ENCODE measurements at regions not wholly inside any gene's neighbourhood (a gene's known extent, or its start where the extent isn't known, plus 50 kb on each side); places are given as distances from the start of the nearest gene placed in this dataset.

- Histone ChIP-seq H3K27me3 (ENCODE audit: low read length) (no peaks in the 10 kb centered on the region), H3K9me3 (ENCODE audit: insufficient read depth, low read length) (no peaks in the 10 kb centered on the region), H3F3A (ENCODE audit: insufficient read depth) (no peaks in the 10 kb centered on the region), H3K27ac (ENCODE audit: low read depth, low read length) (no peak overlapping the region), H2AFZ (ENCODE audit: low read depth, low read length, severe bottlenecking) (no peak overlapping the region), H3K9ac (ENCODE audit: low read length) (no peak overlapping the region), H3K4me2 (ENCODE audit: low read depth, low read length, poor library complexity, severe bottlenecking) (no peak overlapping the region), H3K4me3 (ENCODE audit: insufficient read depth, low read length, poor library complexity, severe bottlenecking) (no peak overlapping the region), H3K36me3 (ENCODE audit: low read length) (no peaks in the 10 kb centered on the region), H3K9me2 (replicated peaks; ENCODE audit: insufficient read depth, low read length) (no peaks in the 10 kb centered on the region), H4K20me1 (ENCODE audit: low read depth, low read length) (no peaks in the 10 kb centered on the region), H3K79me2 (ENCODE audit: insufficient read depth, low read length) (no peaks in the 10 kb centered on the region)
- TF ChIP-seq, protein P1, sequence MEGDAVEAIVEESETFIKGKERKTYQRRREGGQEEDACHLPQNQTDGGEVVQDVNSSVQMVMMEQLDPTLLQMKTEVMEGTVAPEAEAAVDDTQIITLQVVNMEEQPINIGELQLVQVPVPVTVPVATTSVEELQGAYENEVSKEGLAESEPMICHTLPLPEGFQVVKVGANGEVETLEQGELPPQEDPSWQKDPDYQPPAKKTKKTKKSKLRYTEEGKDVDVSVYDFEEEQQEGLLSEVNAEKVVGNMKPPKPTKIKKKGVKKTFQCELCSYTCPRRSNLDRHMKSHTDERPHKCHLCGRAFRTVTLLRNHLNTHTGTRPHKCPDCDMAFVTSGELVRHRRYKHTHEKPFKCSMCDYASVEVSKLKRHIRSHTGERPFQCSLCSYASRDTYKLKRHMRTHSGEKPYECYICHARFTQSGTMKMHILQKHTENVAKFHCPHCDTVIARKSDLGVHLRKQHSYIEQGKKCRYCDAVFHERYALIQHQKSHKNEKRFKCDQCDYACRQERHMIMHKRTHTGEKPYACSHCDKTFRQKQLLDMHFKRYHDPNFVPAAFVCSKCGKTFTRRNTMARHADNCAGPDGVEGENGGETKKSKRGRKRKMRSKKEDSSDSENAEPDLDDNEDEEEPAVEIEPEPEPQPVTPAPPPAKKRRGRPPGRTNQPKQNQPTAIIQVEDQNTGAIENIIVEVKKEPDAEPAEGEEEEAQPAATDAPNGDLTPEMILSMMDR (IDR thresholded peaks at IDR 0.05; ENCODE audit: insufficient read depth, low read length, poor library complexity, severe bottlenecking), result no peak
- no peak for TF ChIP-seq EZH2phosphoT487 (conservative IDR thresholded peaks at IDR 0.05; ENCODE audit: low read length)
Observed at GRCh38 chr9:86471171-86471815, 117.1 kb upstream of the TUT7 start.

DNA sequence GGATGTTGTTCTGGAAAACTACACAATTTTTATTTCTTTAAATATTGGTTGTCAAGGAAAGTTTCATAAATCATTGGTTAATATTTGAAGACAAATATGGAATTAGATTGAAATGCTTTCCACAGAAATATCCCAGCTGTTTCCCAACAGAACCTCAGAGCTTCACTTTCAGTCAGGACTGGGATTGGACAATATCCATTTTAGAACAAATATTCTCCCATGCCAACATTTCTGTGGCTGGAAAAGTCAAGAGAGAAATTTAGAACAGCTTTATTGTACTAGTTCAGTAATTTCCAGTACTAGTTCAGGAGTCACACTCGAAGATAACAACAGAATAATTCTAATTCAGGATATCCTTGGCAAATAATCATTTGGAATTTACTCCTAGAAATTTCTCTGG lies 116.1 kb upstream of the TUT7 start:
- TF ChIP-seq, protein P1 (IDR thresholded peaks at IDR 0.05; ENCODE audit: insufficient read depth, low read length, poor library complexity, severe bottlenecking), result no peak
- TF ChIP-seq EZH2phosphoT487 (conservative IDR thresholded peaks at IDR 0.05; ENCODE audit: low read length), result no peak
- H3K36me3 ChIP-seq (ENCODE audit: low read length), result no peaks in the 10 kb centered on the region

GRCh38 chr9:86469476-86470250 lies 115.5 kb upstream of the TUT7 start:
- TF ChIP-seq, protein P1 (IDR thresholded peaks at IDR 0.05; ENCODE audit: insufficient read depth, low read length, poor library complexity, severe bottlenecking), result no peak
- TF ChIP-seq EZH2phosphoT487 (conservative IDR thresholded peaks at IDR 0.05; ENCODE audit: low read length), result no peak
- Histone ChIP-seq H3K36me3 (ENCODE audit: low read length) (no peaks in the 10 kb centered on the region), H3K79me2 (ENCODE audit: insufficient read depth, low read length) (no peaks in the 10 kb centered on the region), H3K27me3 (ENCODE audit: low read length) (no peaks in the 10 kb centered on the region), H3K9me2 (replicated peaks; ENCODE audit: insufficient read depth, low read length) (no peaks in the 10 kb centered on the region), H3K4me3 (ENCODE audit: insufficient read depth, low read length, poor library complexity, severe bottlenecking) (no peak overlapping the region), H3K27ac (ENCODE audit: low read depth, low read length) (no peak overlapping the region), H3F3A (ENCODE audit: insufficient read depth) (no peaks in the 10 kb centered on the region), H3K9ac (ENCODE audit: low read length) (no peak overlapping the region), H2AFZ (ENCODE audit: low read depth, low read length, severe bottlenecking) (no peak overlapping the region), H3K4me2 (ENCODE audit: low read depth, low read length, poor library complexity, severe bottlenecking) (no peak overlapping the region), H4K20me1 (ENCODE audit: low read depth, low read length) (no peaks in the 10 kb centered on the region), H3K9me3 (ENCODE audit: insufficient read depth, low read length) (no peaks in the 10 kb centered on the region)

More for the DNA sequence above, 116.1 kb upstream of the TUT7 start:
- Histone ChIP-seq H3K79me2 (ENCODE audit: insufficient read depth, low read length) (no peaks in the 10 kb centered on the region), H3K27me3 (ENCODE audit: low read length) (no peaks in the 10 kb centered on the region), H3F3A (ENCODE audit: insufficient read depth) (no peaks in the 10 kb centered on the region), H3K4me2 (ENCODE audit: low read depth, low read length, poor library complexity, severe bottlenecking) (no peak overlapping the region), H3K9ac (ENCODE audit: low read length) (no peak overlapping the region), H3K4me3 (ENCODE audit: insufficient read depth, low read length, poor library complexity, severe bottlenecking) (no peak overlapping the region), H4K20me1 (ENCODE audit: low read depth, low read length) (no peaks in the 10 kb centered on the region), H3K9me2 (replicated peaks; ENCODE audit: insufficient read depth, low read length) (no peaks in the 10 kb centered on the region), H3K27ac (ENCODE audit: low read depth, low read length) (no peak overlapping the region), H3K9me3 (ENCODE audit: insufficient read depth, low read length) (no peaks in the 10 kb centered on the region), H2AFZ (ENCODE audit: low read depth, low read length, severe bottlenecking) (no peak overlapping the region)
